SK-N-MC (cell line): ENCODE measurements at regions not wholly inside any gene's neighbourhood (a gene's known extent, or its start where the extent isn't known, plus 50 kb on each side); places are given as distances from the start of the nearest gene placed in this dataset.

Source experiments
- EZH2 ChIP-seq: fragments of 200-600 bp; sonication (generic); IDR thresholded peaks from one replicate; pipeline ENCODE4 v1.6.1; 2017; ENCODE audit warnings: antibody characterized with exemption
- POLR2AphosphoS5 ChIP-seq: IDR thresholded peaks from 2 replicates; pipeline ENCODE4 v1.6.1; 2012; ENCODE audit warnings: mild to moderate bottlenecking, low read depth, low read length, borderline replicate concordance

DNA sequence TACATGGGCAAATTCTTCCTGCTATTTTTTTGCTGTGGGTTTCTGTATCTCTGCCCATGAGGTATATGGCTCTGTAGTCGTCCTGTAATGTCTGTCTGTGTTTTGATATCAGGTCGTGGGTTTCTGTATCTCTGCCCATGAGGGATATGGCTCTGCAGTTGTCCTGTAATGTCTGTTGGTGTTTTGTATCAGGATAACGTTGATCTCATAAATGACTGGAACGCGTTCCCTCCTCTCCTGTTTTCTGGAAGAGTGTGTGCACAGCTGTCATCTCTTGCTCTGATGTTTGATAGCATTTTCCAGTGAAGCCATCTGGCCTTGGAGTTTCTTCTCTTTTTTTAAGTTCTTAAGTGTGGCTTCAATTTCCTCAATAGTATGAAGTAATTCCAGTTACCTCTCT, 57.2 kb downstream of the SOX1 start:
- TF ChIP-seq EZH2 (no peak), POLR2AphosphoS5 (no peak)
